DMS153 (cell line): ENCODE measurements at regions not wholly inside any gene's neighbourhood (a gene's known extent, or its start where the extent isn't known, plus 50 kb on each side); places are given as distances from the start of the nearest gene placed in this dataset.
A peak's percentile ranks its signal among the peaks of the same experiment; 100 is the strongest.
"Not testable (repeated sequence)": the region's sequence is repeated elsewhere in the genome, so short reads cannot be mapped to it uniquely, and the experiment has no call there.

Source experiments
- DNase-seq: peaks from one replicate; lab custom pipeline; 2025; lab: John Stamatoyannopoulos, UW

DNA sequence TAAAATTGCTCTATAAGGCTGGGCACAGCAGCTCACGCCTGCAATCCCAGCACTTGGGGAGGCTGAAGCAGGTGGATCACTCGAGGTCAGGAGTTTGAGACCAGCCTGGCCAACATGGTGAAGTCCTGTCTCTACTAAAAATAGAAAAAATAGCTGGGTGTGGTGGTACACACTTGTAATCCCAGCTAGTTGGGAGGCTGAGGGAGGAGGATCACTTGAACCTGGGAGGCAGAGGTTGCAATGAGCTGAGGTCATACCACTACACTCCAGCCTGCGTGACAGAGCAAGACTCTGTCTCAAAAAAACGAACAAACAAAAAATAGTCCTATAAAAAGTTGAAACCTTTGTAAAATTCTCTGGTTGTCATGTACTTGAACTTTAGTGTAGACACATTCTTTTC is 93.0 kb upstream of the KIF26B start:
- not testable (repeated sequence) for DNase-seq

DNA sequence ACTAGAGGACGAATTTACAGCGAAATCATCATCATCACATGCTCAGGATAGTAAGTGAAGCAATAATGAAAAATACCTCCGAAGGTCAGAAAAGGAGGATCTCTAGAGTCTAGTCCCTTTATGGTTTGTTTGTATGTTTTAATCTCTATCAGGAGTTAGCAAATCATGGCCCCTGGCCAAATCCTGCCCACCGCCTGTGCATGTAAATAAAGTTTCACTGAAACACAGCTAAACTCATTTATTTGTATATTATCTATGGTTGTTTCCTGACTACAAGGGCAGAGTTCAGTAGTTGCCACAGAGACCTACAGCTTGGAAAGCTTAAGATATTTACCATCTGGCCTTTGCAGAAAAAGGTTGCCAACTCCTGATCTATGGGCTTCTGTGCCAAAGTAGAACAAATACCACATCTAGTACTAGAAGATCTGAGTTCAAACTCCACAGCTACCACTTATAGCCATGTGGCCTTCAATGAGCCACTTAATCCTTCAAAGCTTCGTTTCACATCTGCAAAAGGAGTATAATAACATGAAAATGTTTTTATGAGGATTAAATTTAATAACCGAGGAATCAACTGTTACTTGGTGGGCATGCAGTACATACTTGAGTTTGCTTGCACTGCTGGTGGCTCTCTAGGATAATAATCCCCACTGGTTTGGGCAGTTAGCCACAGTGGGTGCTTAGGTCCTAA is 94.0 kb upstream of the KIF26B start:
- no peak for DNase-seq

DNA sequence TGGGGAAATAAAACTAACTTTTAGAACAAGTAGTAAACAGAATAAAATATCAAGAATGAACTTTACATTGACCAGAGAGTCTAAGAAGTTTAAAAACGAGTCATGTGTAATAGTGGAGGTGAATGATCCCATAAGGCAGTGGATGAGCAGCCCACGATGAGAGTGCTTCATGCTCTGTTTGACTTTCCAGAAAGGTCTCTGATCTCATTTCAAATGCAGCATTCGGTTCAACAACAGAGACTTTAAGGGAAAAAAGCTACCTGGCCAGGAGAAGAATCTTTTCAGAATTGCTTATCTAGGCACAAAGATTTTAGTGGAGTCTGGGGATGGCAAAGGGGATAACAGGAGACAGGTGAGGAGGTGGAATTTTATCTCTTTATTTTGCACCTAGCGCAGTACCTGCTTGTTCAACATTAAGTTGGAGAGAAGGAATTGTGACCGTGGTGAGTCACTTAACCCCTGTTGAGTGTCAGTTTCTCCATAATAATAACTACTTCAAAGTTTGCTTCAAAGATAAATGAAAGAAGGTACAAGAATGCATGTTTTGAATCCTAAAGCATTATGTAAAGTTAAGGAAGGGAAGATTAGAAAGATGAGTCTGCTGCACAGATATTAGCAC is 94.9 kb upstream of the KIF26B start:
- DNase-seq, result no peak

DNA sequence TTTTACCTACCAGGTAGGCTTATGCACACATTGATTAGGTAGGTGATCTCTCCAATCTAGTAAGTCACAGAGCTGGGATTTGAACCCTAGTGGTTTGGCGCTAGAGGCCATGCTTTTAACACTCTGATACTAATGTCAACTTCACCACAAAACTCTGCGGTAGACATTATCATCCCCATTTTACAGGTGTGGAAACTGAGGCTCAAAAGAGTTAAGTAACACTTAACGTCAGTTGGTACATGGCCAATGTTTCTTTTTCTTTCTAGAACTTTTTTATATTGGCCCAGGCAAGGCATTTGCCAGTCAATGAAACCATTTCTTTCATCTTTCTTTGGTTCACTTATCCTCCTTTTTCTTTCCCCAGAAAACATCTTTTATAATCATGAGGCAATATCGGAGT is 95.9 kb upstream of the KIF26B start:
- no peak for DNase-seq

DNA sequence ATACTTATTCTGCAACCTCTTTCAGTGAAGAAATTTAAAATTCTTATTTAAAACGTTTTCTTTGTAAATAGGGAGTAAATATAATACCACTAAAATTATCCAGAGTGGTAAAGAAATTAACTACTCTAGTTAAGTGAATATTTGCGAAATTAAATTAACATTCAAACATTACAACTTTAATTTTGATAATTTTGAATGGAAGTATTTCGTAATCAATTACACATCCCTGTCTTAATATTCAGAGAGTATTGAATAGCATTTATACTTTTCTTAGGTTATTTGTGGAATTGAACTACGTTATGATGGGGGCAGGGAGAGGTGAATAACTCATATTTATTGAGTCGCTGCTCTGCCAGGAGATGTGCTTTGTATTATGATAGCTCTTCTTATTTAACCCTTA is 96.3 kb upstream of the KIF26B start:
- no peak for DNase-seq

DNA sequence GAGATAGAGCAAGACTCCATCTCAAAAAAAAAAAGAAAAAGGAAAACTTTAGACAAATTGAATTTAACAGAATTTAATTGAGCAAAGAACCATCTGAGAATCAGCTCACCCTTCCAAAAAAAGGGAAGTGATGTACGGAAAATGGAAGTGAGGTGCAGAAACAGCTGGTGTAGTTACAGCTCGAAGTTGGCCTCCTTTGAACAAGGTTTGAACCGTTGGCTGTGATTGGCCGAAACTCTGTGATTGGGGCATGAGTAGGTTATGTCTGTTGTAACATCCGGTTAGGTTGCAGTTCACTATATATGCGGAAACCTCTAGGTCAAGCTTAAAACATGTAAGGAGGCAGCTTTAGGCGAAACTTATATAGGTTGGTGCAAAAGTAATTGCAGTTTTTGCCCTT is 97.9 kb upstream of the KIF26B start:
- no peak for DNase-seq

DNA sequence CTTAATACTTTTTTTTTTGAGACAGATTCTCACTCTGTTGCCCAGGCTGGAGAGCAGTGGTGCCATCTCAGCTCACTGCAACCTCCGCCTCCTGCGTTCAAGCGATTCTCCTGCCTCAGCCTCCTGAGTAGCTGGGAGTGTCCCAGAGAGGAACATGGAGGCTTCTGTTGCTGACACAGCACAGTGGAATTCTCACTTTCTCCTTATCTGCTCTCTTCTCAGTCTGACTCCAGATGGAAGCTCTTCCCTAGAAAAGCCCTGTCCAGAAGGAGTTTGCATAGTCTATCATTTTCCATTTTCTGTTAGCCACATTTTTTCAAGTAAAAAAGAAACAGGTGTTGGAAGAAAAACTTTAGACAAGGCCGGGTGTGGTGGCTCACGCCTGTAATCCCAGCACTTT is 98.5 kb upstream of the KIF26B start:
- not testable (repeated sequence) for DNase-seq

DNA sequence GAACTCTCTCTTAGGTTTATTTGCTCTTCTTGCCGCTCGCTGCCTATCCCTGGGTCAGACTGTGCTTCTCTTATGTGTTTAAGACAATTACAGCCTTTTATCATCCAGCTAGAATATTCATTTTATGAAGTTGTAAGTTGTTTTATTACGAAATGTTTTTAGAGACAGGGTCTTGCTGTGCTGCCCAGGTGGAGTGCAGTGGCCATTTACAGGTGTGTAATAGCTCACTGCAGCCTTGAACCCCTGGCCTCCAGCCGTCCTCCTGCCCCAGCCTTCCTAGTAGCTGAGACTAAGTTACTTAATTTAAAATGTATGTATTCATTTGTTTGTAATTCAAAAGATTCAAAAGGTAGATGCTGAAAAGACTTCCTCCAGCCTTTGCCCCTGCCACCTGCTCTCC is 99.0 kb upstream of the KIF26B start:
- DNase-seq, result no peak

DNA sequence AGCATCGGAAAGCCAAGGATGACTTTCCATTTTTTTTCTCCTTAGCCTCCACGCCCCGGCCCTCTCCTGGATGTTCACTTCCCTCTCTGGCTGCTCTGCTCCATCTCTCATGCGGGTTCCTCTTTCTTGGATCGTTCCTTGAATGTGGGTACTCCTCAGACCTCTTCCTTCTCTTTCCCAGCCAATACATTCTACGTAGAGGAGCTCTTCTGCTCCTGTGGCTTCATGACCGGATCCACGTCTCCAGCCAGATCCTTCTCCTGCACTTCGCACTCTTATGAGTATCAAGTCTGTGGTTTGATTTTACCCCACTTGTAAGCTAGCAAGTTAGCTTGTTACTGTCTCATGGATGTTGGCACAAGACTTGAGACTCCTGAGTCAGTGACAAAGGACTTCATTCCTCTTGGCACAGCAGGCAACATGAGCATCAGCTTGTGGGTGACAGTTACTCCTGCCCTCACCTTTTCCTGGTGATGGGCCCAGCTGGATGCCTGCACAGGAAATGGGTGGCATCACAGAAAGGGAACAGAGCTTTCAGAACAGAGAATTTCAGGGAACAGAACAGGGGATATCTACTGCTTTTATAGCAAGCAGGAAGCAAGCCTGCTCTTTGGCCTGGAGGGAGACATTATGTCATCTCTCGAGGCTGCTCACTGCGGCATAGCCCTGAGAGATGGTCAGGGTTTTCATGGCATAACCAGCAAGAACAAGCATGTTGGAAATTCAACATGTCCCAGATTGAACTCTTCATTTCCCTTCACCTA is 100.1 kb upstream of the KIF26B start:
- DNase-seq, result no peak

DNA sequence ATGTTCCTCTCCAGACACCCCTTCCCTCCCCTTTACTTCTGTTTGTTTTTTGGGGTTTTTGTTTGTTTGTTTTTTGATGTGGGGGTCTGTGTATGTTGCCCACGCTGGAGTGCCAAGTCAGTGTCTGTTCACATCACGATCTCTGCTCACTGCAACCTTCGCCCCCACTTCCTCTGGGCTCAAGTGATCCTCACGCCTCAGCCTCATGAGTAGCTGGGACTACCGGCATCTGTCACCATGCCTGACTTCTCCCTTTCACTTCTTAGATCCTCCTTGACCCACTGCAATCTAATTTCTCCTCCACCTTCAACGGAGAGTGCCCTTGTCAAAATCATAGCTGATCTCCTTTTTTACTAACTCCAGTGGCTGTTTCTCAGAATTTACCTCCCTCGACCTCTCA is 100.7 kb upstream of the KIF26B start:
- DNase-seq, result no peak

DNA sequence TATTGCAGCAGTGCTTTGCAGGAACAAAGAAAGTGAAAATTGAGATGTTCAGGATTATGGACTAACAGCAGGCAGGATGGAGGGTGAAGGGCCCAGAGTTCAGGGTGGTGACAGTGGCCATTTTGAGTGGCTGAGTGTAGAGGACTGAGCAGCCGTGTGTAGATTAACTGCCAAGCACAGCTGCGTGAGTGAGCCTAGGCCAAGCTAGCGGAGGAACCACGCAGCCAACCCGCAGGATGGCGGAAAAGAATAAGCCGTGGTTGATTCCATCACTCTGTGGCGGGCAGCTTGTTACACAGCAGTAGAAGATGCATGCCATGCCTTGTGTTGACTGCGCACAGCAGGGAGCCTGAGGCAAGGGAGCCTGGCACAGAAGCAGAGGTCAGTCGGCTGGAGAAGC is 102.5 kb upstream of the KIF26B start:
- no peak for DNase-seq

DNA sequence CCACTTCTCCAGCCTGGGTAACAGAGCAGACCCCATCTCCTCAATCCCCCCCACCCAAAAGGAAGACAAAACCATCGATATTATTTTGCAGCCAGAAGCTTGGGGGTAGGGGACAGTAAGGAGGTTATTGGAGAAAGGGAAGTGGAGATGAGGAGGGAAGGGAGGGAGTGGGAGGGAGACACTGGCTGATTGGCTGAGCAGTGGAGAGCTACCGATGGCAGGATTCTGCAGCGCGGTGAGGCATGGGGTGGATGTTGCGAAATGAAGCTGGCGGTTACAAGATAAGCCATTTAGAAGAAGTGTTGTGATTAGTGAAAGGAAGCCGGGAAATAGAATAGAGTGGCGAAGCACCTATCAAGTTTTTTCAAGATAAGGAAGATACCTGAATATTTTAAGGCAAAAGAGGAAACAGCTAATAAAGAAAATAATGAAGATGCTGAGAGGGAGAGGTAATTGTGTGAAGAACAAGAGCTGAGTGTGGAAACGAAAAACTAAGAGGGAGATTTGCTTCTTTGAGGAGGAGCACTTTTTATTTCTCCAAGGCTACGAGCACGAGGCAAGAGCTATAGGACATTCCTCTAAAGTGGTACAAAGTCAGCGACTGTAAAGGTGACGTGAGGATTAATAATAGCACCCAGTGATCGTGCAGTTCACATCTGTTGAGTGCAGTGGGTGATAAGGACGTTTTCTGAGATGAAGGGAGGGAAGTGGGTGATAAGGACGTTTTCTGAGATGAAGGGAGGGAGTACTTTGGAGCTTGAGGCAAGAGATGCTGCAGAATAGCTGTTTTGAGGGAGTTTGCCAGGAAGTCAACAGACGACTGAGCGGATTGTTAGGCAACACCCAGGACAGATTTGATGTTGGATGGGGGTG is 103.2 kb upstream of the KIF26B start:
- no peak for DNase-seq

DNA sequence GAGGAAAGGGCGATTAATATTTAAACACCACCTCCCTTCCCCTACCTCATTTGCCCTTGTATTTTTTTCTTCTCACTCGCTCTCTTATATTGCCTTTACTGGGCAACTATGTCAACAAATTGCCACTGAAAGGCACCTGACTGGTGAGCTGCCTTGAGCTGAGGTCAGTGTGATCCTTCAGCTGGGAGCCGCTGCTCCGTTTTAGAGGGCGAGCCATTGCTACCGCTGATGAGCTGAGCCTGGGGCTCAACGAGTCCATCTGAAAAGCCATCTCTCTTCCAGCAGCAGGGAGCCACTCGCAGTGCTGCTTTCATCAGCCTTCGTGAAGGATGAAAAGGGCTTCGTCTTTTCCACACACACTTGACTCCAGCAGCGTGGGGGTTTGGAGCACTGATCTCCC is 108.0 kb upstream of the KIF26B start:
- peak; percentile 33 for DNase-seq

DNA sequence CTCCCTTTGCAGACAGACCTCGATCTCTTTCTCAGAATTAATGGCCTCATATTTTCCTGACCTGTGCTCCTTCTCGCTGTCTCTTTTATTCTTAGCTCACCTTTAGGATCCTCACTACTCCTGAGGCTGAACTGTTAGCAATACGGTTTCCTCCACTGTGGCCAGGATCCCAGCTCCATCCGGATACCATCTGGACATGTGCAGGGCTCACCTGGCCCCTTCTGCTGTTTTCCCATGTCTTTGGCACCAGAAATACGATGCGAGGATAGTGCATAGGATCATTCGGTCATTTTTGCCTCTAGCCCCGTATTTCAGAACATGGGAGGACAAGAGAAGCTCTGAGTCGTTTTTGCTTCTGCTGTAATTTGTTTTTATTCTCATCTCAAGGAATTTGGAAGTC is 108.5 kb upstream of the KIF26B start:
- DNase-seq, result no peak

DNA sequence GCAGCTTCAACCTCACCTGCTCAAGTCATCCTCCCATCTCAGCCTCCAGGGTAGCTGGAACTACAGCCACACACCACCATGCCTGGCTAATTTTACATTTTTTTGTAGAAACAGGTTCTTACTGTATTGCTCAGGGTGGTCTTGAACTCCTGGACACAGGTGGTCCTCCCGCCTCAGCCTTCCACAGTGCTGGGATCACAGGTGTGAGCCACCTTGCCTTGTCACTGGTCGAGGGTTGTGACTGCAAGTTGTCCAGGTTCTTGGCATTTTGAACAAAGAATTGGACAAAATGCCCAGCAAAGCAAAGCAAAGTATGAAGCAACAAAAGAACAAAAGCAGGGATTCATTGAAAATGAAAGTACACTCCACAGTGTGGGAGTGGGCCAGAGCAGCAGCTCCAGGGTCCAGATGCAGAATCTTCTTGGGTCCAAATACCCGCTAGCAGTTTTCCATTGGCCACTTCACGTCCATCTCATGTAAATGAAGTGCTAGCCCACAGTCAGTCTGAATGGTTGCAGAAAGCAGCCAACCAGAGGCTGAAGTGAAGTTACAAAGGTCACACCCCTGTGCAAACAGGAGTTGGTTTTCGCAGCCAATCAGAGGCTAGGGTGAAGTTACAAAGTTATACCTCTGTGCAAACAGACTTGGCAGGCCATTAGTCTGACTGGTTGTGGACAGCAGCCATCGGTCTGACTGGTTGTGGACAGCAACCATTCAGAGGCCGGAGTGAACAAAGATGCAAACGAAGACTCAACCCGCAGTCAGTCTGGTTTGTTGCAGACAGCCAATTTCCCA is 109.5 kb upstream of the KIF26B start:
- no peak for DNase-seq

DNA sequence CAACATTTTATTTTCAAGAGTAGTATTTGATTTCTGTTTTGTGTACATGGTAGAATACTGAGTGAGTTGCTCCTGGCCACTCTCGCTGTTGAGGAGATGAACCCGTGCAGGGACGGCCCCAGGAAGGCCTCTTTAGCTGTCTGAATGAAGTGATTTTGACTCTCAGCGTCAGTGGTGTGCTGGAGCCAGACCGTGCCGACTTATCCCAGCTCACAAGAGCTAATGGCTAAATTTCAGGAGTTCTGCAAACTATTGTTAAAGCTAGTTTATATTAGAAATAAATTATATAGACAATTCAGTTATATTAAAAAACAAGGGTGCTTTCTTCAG is 111.2 kb upstream of the KIF26B start:
- no peak for DNase-seq

DNA sequence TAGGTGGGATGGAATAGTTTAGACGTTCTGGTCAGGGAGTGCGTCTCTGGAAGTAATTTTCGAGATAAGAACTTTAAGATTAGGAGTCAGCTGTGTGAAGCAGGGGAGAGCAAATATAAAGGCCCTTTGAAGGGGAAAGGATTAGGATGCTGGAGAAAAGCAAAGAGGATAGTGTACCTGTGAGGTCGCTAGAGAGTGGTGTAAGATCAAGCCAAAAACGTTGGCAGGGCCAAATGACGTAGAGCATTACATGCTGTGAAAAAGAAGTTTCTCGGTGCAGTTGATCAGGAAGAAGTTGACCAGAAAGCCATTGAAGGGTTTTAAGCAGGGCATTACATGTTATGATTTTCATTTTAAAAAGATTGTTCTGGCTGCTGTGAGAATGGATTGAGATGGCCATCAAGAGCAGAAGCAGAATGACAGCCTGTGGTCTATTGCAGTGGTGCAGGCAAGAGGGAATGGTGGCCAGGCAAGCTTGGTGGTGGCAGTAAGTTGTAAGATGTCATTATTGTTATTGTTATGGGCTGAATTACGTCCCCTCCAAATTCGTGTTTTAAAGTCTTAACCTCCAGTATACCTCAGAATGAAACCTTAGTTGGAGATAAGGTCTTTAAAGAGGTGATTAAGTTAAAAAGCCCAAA is 113.6 kb upstream of the KIF26B start:
- no peak for DNase-seq

DNA sequence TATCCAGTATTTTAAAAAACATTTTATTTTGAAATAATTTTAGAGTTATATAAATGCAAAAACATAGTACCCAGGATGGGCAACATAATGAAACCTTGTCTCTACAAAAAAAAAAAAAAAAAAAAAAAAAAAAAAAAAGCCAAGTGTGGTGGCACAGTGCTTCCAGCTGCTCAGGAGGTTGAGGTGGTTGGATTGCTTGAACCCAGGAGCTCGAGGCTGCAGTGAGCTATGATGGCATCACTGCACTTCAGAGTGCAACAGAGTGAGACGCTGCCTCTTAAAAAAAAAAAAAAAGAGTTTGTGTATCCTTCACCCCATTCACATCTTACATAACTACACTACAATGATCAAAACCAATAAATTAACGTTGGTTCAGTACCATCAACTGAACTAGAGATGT is 115.6 kb upstream of the KIF26B start:
- DNase-seq, result no peak

DNA sequence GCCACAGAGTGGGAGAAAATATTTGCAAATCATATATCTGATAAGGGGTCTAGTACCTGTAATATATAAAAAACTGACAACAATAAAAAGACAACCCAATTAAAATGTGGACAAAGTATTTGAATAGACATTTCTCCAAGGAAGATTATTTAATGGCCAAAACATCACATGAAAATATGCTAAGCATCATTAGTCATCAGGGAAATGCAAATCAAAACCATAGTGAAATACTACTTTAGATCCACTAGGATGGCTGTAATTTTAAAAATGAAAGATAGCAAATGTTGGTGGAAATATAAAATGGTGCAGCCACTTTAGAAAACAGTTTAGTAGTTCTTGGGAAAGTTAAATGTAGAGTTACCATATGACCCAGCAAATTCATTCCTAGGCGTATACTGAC is 118.7 kb upstream of the KIF26B start:
- DNase-seq, result no peak

DNA sequence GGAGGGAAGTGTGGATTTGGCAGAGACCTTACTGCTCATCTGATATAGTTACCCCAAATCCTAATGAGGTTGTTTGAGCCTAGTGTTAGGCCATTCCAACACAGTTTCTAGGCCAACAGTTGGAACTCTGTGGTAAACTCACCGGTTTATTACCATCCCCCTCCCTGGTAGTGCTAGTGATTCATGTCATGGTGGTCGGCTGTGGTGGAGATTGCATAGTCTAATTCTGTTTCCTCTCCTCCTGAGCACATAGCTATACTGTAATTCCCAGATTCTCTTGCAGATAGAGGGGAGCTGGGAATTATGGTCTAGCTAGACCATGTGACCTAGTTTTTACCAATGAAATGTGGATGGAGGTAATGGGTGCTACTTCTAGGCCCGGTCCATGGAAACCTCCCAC is 123.7 kb upstream of the KIF26B start:
- no peak for DNase-seq

DNA sequence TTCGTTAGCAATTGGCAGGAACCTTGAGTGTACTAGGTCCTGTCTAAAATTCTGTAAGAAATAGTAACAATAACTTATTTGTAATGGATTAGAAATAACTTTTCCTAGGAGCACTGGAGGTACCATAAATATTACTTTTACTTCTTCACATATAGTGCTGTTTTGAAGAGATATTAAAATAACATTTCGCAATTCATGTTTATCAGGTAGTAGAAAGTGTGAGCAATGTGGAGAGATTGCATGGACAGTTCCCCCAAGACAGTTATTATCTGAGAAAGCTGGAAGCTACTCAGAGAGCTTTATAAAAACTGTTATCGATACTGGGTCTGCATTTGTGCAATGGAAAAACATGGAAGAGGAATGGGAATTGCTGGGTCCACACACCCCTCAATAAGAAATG is 128.5 kb upstream of the KIF26B start:
- no peak for DNase-seq
